HFF-Myc (cell line): ENCODE measurements at regions not wholly inside any gene's neighbourhood (a gene's known extent, or its start where the extent isn't known, plus 50 kb on each side); places are given as distances from the start of the nearest gene placed in this dataset.

Experiments
- DNase-seq: peaks from one replicate; pipeline ENCODE4 v3.0.0-alpha.2; 2011; ENCODE audit warnings: low read depth; ENCODE audit errors: extremely low read depth
- H3K4me3 ChIP-seq: replicated peaks from 2 replicates; pipeline ENCODE4 v1.5.1; 2011; ENCODE audit warnings: low read depth, mild to moderate bottlenecking, control low read depth, low read length
- CTCF ChIP-seq: IDR thresholded peaks from 2 replicates; pipeline ENCODE4 v1.5.1; 2012; ENCODE audit warnings: mild to moderate bottlenecking, low read depth, low read length, control low read depth; ENCODE audit errors: missing control alignments

GRCh38 chr19:30745476-30745985 lies 373.3 kb downstream of the ZNF536 start:
- DNase-seq: no peak
- TF ChIP-seq CTCF: no peak

GRCh38 chr19:30744741-30745475 lies 372.7 kb downstream of the ZNF536 start:
- no peak for TF ChIP-seq CTCF
- DNase-seq: no peak

More at GRCh38 chr19:30745476-30745985, 373.3 kb downstream of the ZNF536 start:
- H3K4me3 ChIP-seq: no peak overlapping the region

GRCh38 chr19:30743702-30744101 lies 371.5 kb downstream of the ZNF536 start:
- TF ChIP-seq CTCF: no peak
- no peak for DNase-seq
- no peak overlapping the region for H3K4me3 ChIP-seq

More at GRCh38 chr19:30744741-30745475, 372.7 kb downstream of the ZNF536 start:
- no peak overlapping the region for H3K4me3 ChIP-seq

- no peak for TF ChIP-seq CTCF
- no peak for DNase-seq
- H3K4me3 ChIP-seq: no peak overlapping the region
Measured at GRCh38 chr19:30743011-30743410, 370.8 kb downstream of the ZNF536 start.

- no peak overlapping the region for H3K4me3 ChIP-seq
- TF ChIP-seq CTCF: no peak
- no peak for DNase-seq
Measured at GRCh38 chr19:30742406-30742938, 370.3 kb downstream of the ZNF536 start.

- no peak overlapping the region for H3K4me3 ChIP-seq
- no peak for DNase-seq
- no peak for TF ChIP-seq CTCF
Measured at GRCh38 chr19:30741566-30741965, 369.4 kb downstream of the ZNF536 start.
